HEK293 (cell line): ENCODE measurements at regions not wholly inside any gene's neighbourhood (a gene's known extent, or its start where the extent isn't known, plus 50 kb on each side); places are given as distances from the start of the nearest gene placed in this dataset.

Experiments
- CTCF ChIA-PET: fragments of 350-600 bp; formaldehyde crosslinking; extraction: SDS; loops from one replicate; lab custom pipeline; 2021; ENCODE audit warnings: antibody characterized with exemption; lab: Yijun Ruan, JAX
- POLR2A ChIA-PET: fragments of 300-600 bp; formaldehyde crosslinking; extraction: SDS; loops from one replicate; lab custom pipeline; 2020; ENCODE audit warnings: antibody characterized with exemption, inconsistent platforms; lab: Yijun Ruan, JAX
- H3K27ac ChIP-seq: fragments of 200-500 bp; sonication (Bioruptor generic); 2 replicates; pipeline ENCODE4 v1.5.1; 2014; ENCODE audit warnings: low read depth, low read length, control low read depth, inconsistent platforms; ENCODE audit errors: extremely low read depth
- H3K36me3 ChIP-seq, 2 experiments: fragments of 200-500 bp in 1 of 2; sonication (Bioruptor generic) in 1 of 2; 1 replicate in 1 of 2; 2 replicates in 1 of 2; pipeline ENCODE4 v1.5.1; 2014 to 2017; ENCODE audit warnings: inconsistent platforms in 2 of 2, low read length in 2 of 2; ENCODE audit not compliant: control insufficient read depth in 2 of 2, insufficient read depth in 1 of 2
- H3K4me1 ChIP-seq: fragments of 200-500 bp; sonication (Bioruptor generic); 2 replicates; pipeline ENCODE4 v1.5.1; 2014; ENCODE audit warnings: mild to moderate bottlenecking, low read length, inconsistent platforms; ENCODE audit not compliant: control insufficient read depth, insufficient read depth
- H3K4me3 ChIP-seq: 2 replicates; pipeline ENCODE4 v1.5.1; 2011; ENCODE audit warnings: low read depth, mild to moderate bottlenecking, control low read depth, low read length, moderate library complexity
- H3K9me3 ChIP-seq: fragments of 200-500 bp; sonication (Bioruptor generic); 2 replicates; pipeline ENCODE4 v1.5.1; 2014; ENCODE audit warnings: low read depth, low read length, inconsistent platforms; ENCODE audit not compliant: control insufficient read depth, insufficient read depth
- GLIS1 ChIP-seq: fragments of 450-650 bp; formaldehyde crosslinking; IDR thresholded peaks from 2 replicates; pipeline ENCODE4 v1.5.1; 2016; ENCODE audit warnings: missing biosample characterization, missing genetic modification characterization
- HOXD13 ChIP-seq: sonication (generic); formaldehyde crosslinking; IDR thresholded peaks from 2 replicates; pipeline ENCODE4 v1.8.0; 2022; ENCODE audit warnings: missing genetic modification reagents, borderline replicate concordance
- OVOL3 ChIP-seq: fragments of 450-650 bp; formaldehyde crosslinking; IDR thresholded peaks from 2 replicates; pipeline ENCODE4 v1.5.1; 2016; ENCODE audit warnings: missing biosample characterization, missing genetic modification characterization
- PRDM4 ChIP-seq: fragments of 450-650 bp; formaldehyde crosslinking; IDR thresholded peaks from 2 replicates; pipeline ENCODE4 v1.5.1; 2017; ENCODE audit warnings: missing biosample characterization, missing genetic modification characterization
- RBAK ChIP-seq: fragments of 450-650 bp; formaldehyde crosslinking; IDR thresholded peaks from 2 replicates; pipeline ENCODE4 v1.5.1; 2016; ENCODE audit warnings: missing biosample characterization, missing genetic modification characterization
- TRIM28 ChIP-seq: IDR thresholded peaks from 2 replicates; pipeline ENCODE4 v1.6.1; 2011; ENCODE audit warnings: low read length, control low read depth, borderline replicate concordance
- ZBTB11 ChIP-seq: fragments of 450-650 bp; formaldehyde crosslinking; conservative IDR thresholded peaks from 2 replicates; pipeline ENCODE4 v1.5.1; 2016; ENCODE audit warnings: low read depth, missing biosample characterization, missing genetic modification characterization
- ZBTB44 ChIP-seq: fragments of 450-650 bp; IDR thresholded peaks from 2 replicates; pipeline ENCODE4 v1.5.1; 2018; ENCODE audit warnings: missing biosample characterization, mild to moderate bottlenecking, missing genetic modification characterization
- ZEB2 ChIP-seq: fragments of 450-650 bp; formaldehyde crosslinking; IDR thresholded peaks from 2 replicates; pipeline ENCODE4 v1.5.1; 2016; ENCODE audit warnings: missing biosample characterization, missing genetic modification characterization
- ZFP3 ChIP-seq: fragments of 450-650 bp; formaldehyde crosslinking; IDR thresholded peaks from 2 replicates; pipeline ENCODE4 v1.5.1; 2016; ENCODE audit warnings: low read depth, missing biosample characterization, missing genetic modification characterization
- ZFP41 ChIP-seq: fragments of 450-650 bp; formaldehyde crosslinking; IDR thresholded peaks from 2 replicates; pipeline ENCODE4 v1.5.1; 2016; ENCODE audit warnings: missing biosample characterization, missing genetic modification characterization, borderline replicate concordance
- ZNF202 ChIP-seq: fragments of 450-650 bp; formaldehyde crosslinking; IDR thresholded peaks from 2 replicates; pipeline ENCODE4 v1.5.1; 2016; ENCODE audit warnings: missing biosample characterization, missing genetic modification characterization, borderline replicate concordance
- ZNF221 ChIP-seq: fragments of 450-650 bp; formaldehyde crosslinking; IDR thresholded peaks from 2 replicates; pipeline ENCODE4 v1.5.1; 2017; ENCODE audit warnings: missing biosample characterization, missing genetic modification characterization, borderline replicate concordance
- ZNF223 ChIP-seq: fragments of 450-650 bp; formaldehyde crosslinking; IDR thresholded peaks from 2 replicates; pipeline ENCODE4 v1.5.1; 2016; ENCODE audit warnings: missing biosample characterization, missing genetic modification characterization
- ZNF292 ChIP-seq: fragments of 450-650 bp; formaldehyde crosslinking; IDR thresholded peaks from 2 replicates; pipeline ENCODE4 v1.5.1; 2016; ENCODE audit warnings: low read depth, missing biosample characterization, missing genetic modification characterization, borderline replicate concordance
- ZNF362 ChIP-seq: fragments of 450-650 bp; formaldehyde crosslinking; IDR thresholded peaks from 2 replicates; pipeline ENCODE4 v1.5.1; 2016; ENCODE audit warnings: missing biosample characterization, missing genetic modification characterization
- ZNF426 ChIP-seq: fragments of 450-650 bp; formaldehyde crosslinking; IDR thresholded peaks from 2 replicates; pipeline ENCODE4 v1.5.1; 2017; ENCODE audit warnings: missing biosample characterization, missing genetic modification characterization, mild to moderate bottlenecking, inconsistent platforms, moderate library complexity
- ZNF521 ChIP-seq: fragments of 450-650 bp; formaldehyde crosslinking; IDR thresholded peaks from 2 replicates; pipeline ENCODE4 v1.5.1; 2017; ENCODE audit warnings: missing biosample characterization, mild to moderate bottlenecking, missing genetic modification characterization
- ZNF544 ChIP-seq: fragments of 450-650 bp; formaldehyde crosslinking; IDR thresholded peaks from 2 replicates; pipeline ENCODE4 v1.5.0; 2017; ENCODE audit warnings: missing biosample characterization, missing genetic modification characterization
- ZNF561 ChIP-seq: fragments of 450-650 bp; IDR thresholded peaks from 2 replicates; pipeline ENCODE4 v1.5.1; 2018; ENCODE audit warnings: missing biosample characterization, missing genetic modification characterization, borderline replicate concordance
- ZNF623 ChIP-seq: fragments of 450-650 bp; formaldehyde crosslinking; IDR thresholded peaks from 2 replicates; pipeline ENCODE4 v1.5.1; 2016; ENCODE audit warnings: missing biosample characterization, missing genetic modification characterization
- ZNF654 ChIP-seq: fragments of 450-650 bp; formaldehyde crosslinking; IDR thresholded peaks from 2 replicates; pipeline ENCODE4 v1.5.1; 2016; ENCODE audit warnings: low read depth, missing biosample characterization, missing genetic modification characterization
- ZNF670 ChIP-seq: fragments of 450-650 bp; formaldehyde crosslinking; IDR thresholded peaks from 2 replicates; pipeline ENCODE4 v1.5.1; 2016; ENCODE audit warnings: missing biosample characterization, missing genetic modification characterization, low read depth
- ZNF843 ChIP-seq: fragments of 450-650 bp; formaldehyde crosslinking; IDR thresholded peaks from 2 replicates; pipeline ENCODE4 v1.5.1; 2016; ENCODE audit warnings: missing biosample characterization, missing genetic modification characterization
- ZSCAN30 ChIP-seq: fragments of 450-650 bp; IDR thresholded peaks from 2 replicates; pipeline ENCODE4 v1.5.1; 2018; ENCODE audit warnings: missing biosample characterization, mild to moderate bottlenecking, missing genetic modification characterization, moderate library complexity

GRCh38 chr4:20030108-20030507, 221.6 kb upstream of the SLIT2 start:
- Histone ChIP-seq H3K9me3 (no peaks in the 10 kb centered on the region), H3K27ac (no peak overlapping the region), H3K4me3 (no peak overlapping the region), H3K36me3 (no peaks in the 10 kb centered on the region), H3K4me1 (no peaks in the 10 kb centered on the region)
- CTCF ChIA-PET: no interaction called here
- POLR2A ChIA-PET: no interaction called here
- TF ChIP-seq GLIS1 (tag by site-specific recombination) (no peak), ZNF843 (tag by site-specific recombination) (no peak), ZNF221 (no peak), ZNF426 (tag by site-specific recombination) (no peak), ZBTB44 (tag by site-specific recombination) (no peak), ZNF521 (tag by site-specific recombination) (no peak), ZNF362 (tag by site-specific recombination) (no peak), RBAK (tag by site-specific recombination) (no peak), ZNF670 (tag by site-specific recombination) (no peak)

- no peaks in the 10 kb centered on the region for H3K4me1 ChIP-seq
- H3K4me3 ChIP-seq: no peak overlapping the region
- no peaks in the 10 kb centered on the region for H3K9me3 ChIP-seq
- H3K36me3 ChIP-seq: no peaks in the 10 kb centered on the region
- CTCF ChIA-PET: no interaction called here
- POLR2A ChIA-PET: no interaction called here
- TF ChIP-seq HOXD13 (CRISPR knock-in tag) (no peak), ZNF561 (tag by site-specific recombination) (no peak), ZFP41 (tag by site-specific recombination) (no peak), ZSCAN30 (tag by site-specific recombination) (no peak), ZNF544 (no peak), ZFP3 (no peak), OVOL3 (no peak), ZNF223 (tag by site-specific recombination) (no peak), ZNF292 (tag by site-specific recombination) (no peak), ZNF654 (no peak), ZBTB11 (tag by site-specific recombination) (no peak), TRIM28 (no peak), ZEB2 (tag by site-specific recombination) (no peak), PRDM4 (tag by site-specific recombination) (no peak), ZNF623 (tag by site-specific recombination) (no peak), ZNF202 (tag by site-specific recombination) (no peak)
- no peak overlapping the region for H3K27ac ChIP-seq
Measured at GRCh38 chr4:20028645-20029044, 223.1 kb upstream of the SLIT2 start.
